Activated CD8-positive, alpha-beta T cell treated with anti-CD3 and anti-CD28 coated beads for 36 hours (primary cell): ENCODE measurements at regions not wholly inside any gene's neighbourhood (a gene's known extent, or its start where the extent isn't known, plus 50 kb on each side); places are given as distances from the start of the nearest gene placed in this dataset.

Experiments used
- ATAC-seq: fragments of 200-7000 bp; cut with Tn5 transposase; one replicate; pipeline ENCODE4 v1.10.0; 2021; ENCODE audit warnings: mild to moderate bottlenecking, moderate library complexity
- CTCF ChIA-PET: fragments of 350-600 bp; sonication (Branson Sonifier 250); formaldehyde crosslinking; loops from one replicate; lab custom pipeline; 2021; ENCODE audit warnings: antibody characterized with exemption; lab: Charles Lee
- POLR2A ChIA-PET: fragments of 350-600 bp; sonication (Branson Sonifier 250); formaldehyde crosslinking; loops from one replicate; lab custom pipeline; 2021; ENCODE audit warnings: antibody characterized with exemption; lab: Charles Lee
- DNase-seq: peaks from one replicate; pipeline ENCODE4 v3.0.0-alpha.2; 2020
- H3K27ac Mint-ChIP-seq: one replicate; pipeline ENCODE4 v1.8.0; 2021; ENCODE audit warnings: mild to moderate bottlenecking, mixed read lengths
- H3K27me3 Mint-ChIP-seq: one replicate; pipeline ENCODE4 v1.8.0; 2021; ENCODE audit warnings: mixed read lengths
- H3K36me3 Mint-ChIP-seq: one replicate; pipeline ENCODE4 v1.8.0; 2021; ENCODE audit warnings: low read depth, mixed read lengths
- H3K4me1 Mint-ChIP-seq: one replicate; pipeline ENCODE4 v1.8.0; 2021; ENCODE audit warnings: low read depth, mixed read lengths
- H3K4me3 Mint-ChIP-seq: one replicate; pipeline ENCODE4 v1.8.0; 2021; ENCODE audit warnings: mild to moderate bottlenecking, moderate library complexity, mixed read lengths
- H3K9me3 Mint-ChIP-seq: one replicate; pipeline ENCODE4 v1.8.0; 2021; ENCODE audit warnings: mixed read lengths
- intact Hi-C: fragments of 100-400 bp; cut with micrococcal nuclease; formaldehyde crosslinking; loops from one replicate; pipeline ENCODE4 v1.10.0; 2022
- TF ChIP-seq, protein P1 (sequence below): fragments of 200-600 bp; IDR thresholded peaks from one replicate; pipeline ENCODE4 v1.8.0; 2022; ENCODE audit warnings: antibody characterized with exemption, mild to moderate bottlenecking

DNA sequence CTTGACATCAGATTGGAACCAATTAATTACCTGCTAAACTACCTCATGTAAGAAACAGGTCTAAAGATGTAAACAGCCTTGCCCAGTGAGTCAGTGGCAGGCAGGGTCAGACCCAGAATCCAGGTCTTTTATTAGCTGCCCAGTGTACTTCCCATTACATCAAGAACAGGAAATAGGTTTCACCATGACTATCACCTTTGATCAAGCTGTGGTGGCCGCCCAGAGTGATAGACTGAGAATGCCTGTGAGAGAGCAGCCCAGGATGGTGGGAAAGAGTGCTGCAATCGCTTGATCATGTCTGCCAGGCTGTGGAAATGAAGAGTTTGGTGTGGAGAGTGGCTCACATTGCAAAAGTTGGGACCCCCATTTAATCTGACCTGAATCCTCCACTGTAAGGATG is 61.3 kb upstream of the PIAS1 start:
- intact Hi-C loops, result no loop called here
- H3K9me3 Mint-ChIP-seq, result no peaks in the 10 kb centered on the region
- ATAC-seq, result no peak
- CTCF ChIA-PET, result no interaction called here
- no peak overlapping the region for H3K27ac Mint-ChIP-seq
- no peak overlapping the region for H3K4me3 Mint-ChIP-seq
- H3K27me3 Mint-ChIP-seq, result no peaks in the 10 kb centered on the region
- H3K36me3 Mint-ChIP-seq, result no peaks in the 10 kb centered on the region
- DNase-seq, result peak; percentile 2
- no peaks in the 10 kb centered on the region for H3K4me1 Mint-ChIP-seq
- POLR2A ChIA-PET, result no interaction called here
- TF ChIP-seq, protein P1, sequence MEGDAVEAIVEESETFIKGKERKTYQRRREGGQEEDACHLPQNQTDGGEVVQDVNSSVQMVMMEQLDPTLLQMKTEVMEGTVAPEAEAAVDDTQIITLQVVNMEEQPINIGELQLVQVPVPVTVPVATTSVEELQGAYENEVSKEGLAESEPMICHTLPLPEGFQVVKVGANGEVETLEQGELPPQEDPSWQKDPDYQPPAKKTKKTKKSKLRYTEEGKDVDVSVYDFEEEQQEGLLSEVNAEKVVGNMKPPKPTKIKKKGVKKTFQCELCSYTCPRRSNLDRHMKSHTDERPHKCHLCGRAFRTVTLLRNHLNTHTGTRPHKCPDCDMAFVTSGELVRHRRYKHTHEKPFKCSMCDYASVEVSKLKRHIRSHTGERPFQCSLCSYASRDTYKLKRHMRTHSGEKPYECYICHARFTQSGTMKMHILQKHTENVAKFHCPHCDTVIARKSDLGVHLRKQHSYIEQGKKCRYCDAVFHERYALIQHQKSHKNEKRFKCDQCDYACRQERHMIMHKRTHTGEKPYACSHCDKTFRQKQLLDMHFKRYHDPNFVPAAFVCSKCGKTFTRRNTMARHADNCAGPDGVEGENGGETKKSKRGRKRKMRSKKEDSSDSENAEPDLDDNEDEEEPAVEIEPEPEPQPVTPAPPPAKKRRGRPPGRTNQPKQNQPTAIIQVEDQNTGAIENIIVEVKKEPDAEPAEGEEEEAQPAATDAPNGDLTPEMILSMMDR, result no peak

DNA sequence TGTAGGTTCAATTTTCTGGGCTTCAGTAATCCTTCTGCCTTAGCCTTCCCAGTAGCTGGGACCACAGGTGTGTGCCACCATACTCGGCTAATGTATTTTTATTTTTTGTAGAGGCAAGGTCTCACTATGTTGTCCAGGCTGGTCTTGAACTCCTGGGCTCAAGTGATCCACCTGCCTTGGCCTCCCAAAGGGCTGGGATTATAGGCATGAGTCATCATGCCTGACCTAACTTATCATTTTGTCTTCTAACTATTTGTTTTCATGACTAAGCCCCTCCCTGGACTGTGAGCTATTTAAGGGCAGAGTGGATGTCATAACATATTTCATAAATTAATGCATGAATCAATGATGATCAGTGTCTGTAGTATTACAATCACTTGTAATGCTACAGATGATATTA is 56.1 kb upstream of the PIAS1 start:
- no peak overlapping the region for H3K4me3 Mint-ChIP-seq
- intact Hi-C loops, result no loop called here

GRCh38 chr15:67998599-67999133 is 55.4 kb upstream of the PIAS1 start:
- ChIA-PET CTCF (interaction anchor here (0.7 to 1.5 kb wide), 2 partner anchors 17 to 21 kb away, joined by 3 to 4 read pairs; no protein-coding TSS in a partner anchor), POLR2A (no interaction called here)
- H3K27me3 Mint-ChIP-seq, result no peaks in the 10 kb centered on the region
- no peak for ATAC-seq
- no peak overlapping the region for H3K4me3 Mint-ChIP-seq
- intact Hi-C loops, result no loop called here
- TF ChIP-seq, protein P1, result no peak
- no peak overlapping the region for H3K27ac Mint-ChIP-seq
- no peaks in the 10 kb centered on the region for H3K36me3 Mint-ChIP-seq
- no peaks in the 10 kb centered on the region for H3K9me3 Mint-ChIP-seq
- H3K4me1 Mint-ChIP-seq, result no peaks in the 10 kb centered on the region
- no peak for DNase-seq

More for the DNA sequence above, 56.1 kb upstream of the PIAS1 start:
- no peaks in the 10 kb centered on the region for H3K4me1 Mint-ChIP-seq
- POLR2A ChIA-PET, result no interaction called here
- H3K36me3 Mint-ChIP-seq, result no peaks in the 10 kb centered on the region
- DNase-seq (no peak), ATAC-seq (no peak)
- CTCF ChIA-PET, result interaction anchor here (1.5 kb wide), 1 partner anchor 18 kb away, joined by 4 read pairs; no protein-coding TSS in a partner anchor
- no peaks in the 10 kb centered on the region for H3K9me3 Mint-ChIP-seq
- H3K27ac Mint-ChIP-seq, result no peak overlapping the region
- TF ChIP-seq, protein P1, result no peak
- no peaks in the 10 kb centered on the region for H3K27me3 Mint-ChIP-seq

DNA sequence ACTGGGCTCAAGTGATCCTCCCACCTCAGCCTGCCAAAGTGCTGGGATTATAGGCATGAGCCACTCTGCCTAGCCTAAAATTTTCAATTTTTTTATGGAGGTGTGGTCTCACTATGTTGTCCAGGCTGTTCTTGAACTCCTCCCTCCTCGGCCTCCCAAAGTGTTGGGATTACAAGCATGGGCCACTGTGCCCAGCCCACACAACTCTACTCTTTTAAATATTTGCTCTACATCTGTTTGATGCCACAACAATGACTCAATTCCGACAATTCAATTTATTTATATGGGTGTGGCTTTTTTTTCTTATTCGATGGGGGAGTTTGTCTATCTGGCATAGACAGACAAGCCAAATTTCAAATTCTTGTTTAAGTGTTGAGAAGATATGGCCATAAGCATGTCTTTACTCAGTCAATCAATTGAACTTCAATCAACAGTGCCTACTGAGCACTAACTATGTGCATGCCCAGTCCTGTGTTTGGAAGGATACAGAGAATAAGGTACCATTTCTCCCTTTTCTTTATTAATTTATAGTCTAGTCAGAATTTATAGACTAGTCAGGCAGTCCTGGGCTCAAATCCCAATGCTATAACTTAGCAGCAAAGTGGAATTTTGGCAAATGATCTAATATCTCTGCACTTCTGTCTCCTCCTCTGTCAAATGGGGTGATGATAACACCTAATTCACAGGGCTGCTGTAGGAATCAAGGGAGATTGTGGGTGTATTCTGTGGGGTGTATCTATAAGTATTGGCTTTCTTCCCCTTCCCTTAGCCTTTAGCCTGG is 54.6 kb upstream of the PIAS1 start:
- DNase-seq (no peak), ATAC-seq (no peak)
- Mint-ChIP-seq H3K36me3 (no peaks in the 10 kb centered on the region), H3K27me3 (no peaks in the 10 kb centered on the region), H3K4me3 (no peak overlapping the region), H3K9me3 (no peaks in the 10 kb centered on the region), H3K27ac (no peak overlapping the region), H3K4me1 (no peaks in the 10 kb centered on the region)
- ChIA-PET CTCF (interaction anchor here (0.7 to 1.5 kb wide), 2 partner anchors 16 to 22 kb away, joined by 3 to 4 read pairs; no protein-coding TSS in a partner anchor), POLR2A (no interaction called here)
- intact Hi-C loops, result no loop called here
- TF ChIP-seq, protein P1, result no peak

DNA sequence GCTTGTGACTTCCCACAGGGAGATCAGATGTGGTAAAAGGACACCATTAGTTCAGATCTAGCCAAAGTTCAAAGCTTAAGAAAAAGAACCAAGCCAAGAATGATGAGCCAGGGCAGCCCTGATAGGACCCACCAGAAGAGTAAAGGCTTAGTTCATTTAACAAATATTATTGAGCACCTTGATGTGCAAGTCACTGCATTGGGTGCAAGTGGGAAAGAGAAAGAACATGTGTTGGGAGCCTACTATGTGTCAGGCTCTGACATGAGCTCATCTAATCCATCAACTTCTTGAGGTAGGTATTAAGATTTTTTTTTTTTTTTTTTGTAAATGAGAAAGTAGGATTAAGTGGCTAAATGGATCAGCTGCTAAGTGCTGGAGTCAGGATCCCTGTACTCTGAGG is 53.4 kb upstream of the PIAS1 start:
- no peaks in the 10 kb centered on the region for H3K36me3 Mint-ChIP-seq
- ChIA-PET CTCF (interaction anchor here (1.2 kb wide), 1 partner anchor 10 kb away, joined by 3 read pairs; no protein-coding TSS in a partner anchor), POLR2A (interaction anchor here (0.6 kb wide), 1 partner anchor 179 kb away, joined by 4 read pairs; no protein-coding TSS in a partner anchor)
- H3K4me3 Mint-ChIP-seq, result no peak overlapping the region
- intact Hi-C loops, result no loop called here
- TF ChIP-seq, protein P1, result no peak
- no peak for DNase-seq
- no peak overlapping the region for H3K27ac Mint-ChIP-seq
- no peaks in the 10 kb centered on the region for H3K27me3 Mint-ChIP-seq
- H3K4me1 Mint-ChIP-seq, result no peaks in the 10 kb centered on the region
- no peaks in the 10 kb centered on the region for H3K9me3 Mint-ChIP-seq
- no peak for ATAC-seq
